NCI-H2196 treated with DMSO at 0.1 percent for 48 hours (cell line): ENCODE measurements at regions not wholly inside any gene's neighbourhood (a gene's known extent, or its start where the extent isn't known, plus 50 kb on each side); places are given as distances from the start of the nearest gene placed in this dataset.
"Not testable (repeated sequence)": the region's sequence is repeated elsewhere in the genome, so short reads cannot be mapped to it uniquely, and the experiment has no call there.

Source experiments
- DNase-seq: peaks from one replicate; lab custom pipeline; 2025; ENCODE audit not compliant: unreplicated experiment; lab: John Stamatoyannopoulos, UW

DNA sequence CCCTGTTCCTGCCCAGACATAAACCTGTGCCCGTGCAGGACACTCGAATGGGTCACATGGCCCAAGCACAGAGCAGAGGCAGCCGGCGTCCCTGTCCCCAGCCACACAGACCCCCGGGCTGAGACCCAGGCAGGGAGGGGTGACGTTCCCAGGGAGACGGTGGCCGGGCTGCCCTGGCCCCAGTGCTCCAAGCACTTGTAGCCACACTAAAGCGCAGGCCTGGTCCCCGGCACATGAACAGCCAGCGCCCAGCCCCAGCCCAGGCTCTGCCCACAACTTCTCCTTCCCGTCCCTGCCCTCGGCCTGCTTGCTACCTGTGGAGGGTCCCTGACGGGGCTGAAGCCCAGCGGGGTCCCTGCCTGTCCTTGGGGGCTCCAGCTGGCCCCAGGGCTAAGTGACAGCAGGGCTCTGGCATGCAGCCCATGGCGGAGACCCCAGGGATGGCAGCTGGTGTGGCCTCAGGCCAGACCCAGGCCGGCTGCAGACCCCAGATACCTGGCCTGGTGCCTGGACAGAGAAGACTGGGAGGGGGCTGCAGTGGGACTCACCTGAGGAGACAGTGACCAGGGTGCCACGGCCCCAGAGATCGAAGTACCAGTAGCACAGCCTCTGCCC, 338.4 kb downstream of the TMEM121 start:
- DNase-seq, result no peak

- no peak for DNase-seq
Measured at GRCh38 chr14:105865266-105865903, 339.0 kb downstream of the TMEM121 start.

DNA sequence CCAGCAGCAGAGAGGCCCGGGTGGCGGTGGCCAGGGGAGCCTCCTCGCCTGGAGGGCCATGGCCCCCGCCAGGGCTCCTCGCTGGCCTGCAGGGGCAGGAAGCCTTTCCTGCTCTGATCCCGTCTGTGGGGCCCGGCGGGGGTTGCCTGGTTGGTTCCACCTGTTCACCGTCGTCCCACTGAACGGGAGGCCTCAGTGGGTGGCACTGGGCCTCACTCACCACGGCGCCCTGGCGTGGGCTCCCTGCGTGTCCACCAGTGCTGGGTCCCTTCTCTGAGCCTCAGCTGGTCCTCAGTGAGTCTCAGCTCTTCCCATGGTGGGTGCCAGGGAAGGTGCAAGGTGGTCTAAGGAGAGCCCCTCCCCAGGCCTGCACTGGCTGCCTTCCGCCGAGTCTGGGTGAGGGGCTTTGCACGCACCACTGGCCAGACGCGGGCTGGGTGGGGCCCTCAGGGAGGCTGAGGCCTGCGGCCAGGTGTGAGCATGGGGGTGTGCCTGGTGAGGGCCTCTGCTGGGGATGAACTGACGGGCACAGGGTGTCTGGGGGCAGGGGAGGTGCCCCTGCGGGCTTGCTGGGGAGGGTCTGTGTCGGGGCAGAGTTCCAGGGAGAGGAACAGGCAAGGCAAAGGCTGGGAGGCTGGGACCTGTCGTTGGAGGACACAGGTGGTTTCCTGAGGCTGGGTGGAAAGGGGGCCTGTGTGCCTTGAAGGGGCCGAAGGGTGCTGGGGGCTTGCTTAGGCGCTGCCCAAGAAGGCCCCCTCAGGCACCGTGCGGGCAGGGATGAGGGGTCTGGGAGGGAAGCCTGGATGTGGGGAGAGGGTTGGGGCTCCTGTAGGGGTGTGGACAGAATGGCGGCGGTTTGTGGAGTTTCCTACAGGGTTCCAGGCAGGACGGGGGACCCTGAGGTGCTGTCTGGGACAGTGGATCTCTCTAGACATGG, 339.8 kb downstream of the TMEM121 start:
- DNase-seq, result no peak

- DNase-seq, result no peak
Measured at GRCh38 chr14:105866841-105867321, 340.5 kb downstream of the TMEM121 start.

DNA sequence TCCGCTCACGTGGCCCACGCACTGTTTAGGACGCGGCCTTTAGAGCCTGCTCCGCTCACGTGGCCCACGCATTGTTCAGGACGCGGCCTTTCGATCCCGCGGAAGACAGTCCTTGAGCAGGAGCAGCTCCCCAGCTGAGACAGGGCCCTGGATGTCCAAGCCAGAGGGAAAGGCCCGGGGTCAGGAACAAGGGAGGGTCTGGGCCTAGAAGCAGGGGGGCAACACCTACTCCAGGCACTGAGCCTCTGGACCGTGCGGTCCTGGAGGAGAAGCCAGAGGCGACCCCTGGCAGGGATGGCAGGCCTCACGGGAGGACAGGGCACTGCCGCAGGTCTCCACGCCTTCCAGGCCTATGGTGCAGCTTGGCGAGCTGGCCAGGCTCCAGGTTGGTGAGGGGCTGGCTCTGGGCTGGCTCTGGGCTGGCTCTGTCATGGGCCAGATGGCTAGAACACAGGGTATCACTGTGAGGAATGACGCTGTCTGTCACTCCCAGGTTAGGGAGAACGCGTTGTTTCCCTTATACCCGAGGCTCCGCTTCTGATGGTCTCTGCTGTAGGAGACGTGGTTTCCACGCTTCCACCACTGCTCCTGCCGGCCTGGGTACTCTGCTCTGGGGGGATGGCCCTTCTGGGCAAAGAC, 341.7 kb downstream of the TMEM121 start:
- no peak for DNase-seq

GRCh38 chr14:105871590-105871989, 345.2 kb downstream of the TMEM121 start:
- DNase-seq, result no peak

GRCh38 chr14:105873870-105874512, 347.6 kb downstream of the TMEM121 start:
- DNase-seq, result no peak

DNA sequence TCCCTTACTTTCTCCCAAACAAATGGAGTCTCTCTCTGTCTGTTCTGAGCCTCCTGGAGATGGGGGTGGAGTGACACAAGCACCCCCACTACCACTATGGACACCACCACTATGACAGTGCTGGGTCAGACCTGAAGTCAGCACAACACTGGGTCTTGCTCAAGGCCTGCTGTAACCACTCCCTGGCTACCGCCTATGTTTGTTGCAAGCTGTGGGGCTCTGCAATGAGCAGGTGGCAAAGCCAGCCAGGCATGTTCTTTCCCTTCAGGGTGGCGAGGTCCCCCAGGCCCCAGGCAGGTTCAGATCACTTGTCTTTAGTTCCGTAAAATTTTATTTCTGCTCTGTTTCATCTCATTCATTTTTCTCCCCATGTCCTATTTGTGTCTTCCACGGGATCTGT, 349.8 kb downstream of the TMEM121 start:
- no peak for DNase-seq

GRCh38 chr14:105876829-105877228, 350.4 kb downstream of the TMEM121 start:
- DNase-seq, result no peak

GRCh38 chr14:105877645-105878044, 351.3 kb downstream of the TMEM121 start:
- no peak for DNase-seq

GRCh38 chr14:105878125-105878524, 351.7 kb downstream of the TMEM121 start:
- DNase-seq, result no peak

- DNase-seq, result no peak
Measured at GRCh38 chr14:105878554-105878953, 352.2 kb downstream of the TMEM121 start.

GRCh38 chr14:105879503-105879866, 353.1 kb downstream of the TMEM121 start:
- no peak for DNase-seq

DNA sequence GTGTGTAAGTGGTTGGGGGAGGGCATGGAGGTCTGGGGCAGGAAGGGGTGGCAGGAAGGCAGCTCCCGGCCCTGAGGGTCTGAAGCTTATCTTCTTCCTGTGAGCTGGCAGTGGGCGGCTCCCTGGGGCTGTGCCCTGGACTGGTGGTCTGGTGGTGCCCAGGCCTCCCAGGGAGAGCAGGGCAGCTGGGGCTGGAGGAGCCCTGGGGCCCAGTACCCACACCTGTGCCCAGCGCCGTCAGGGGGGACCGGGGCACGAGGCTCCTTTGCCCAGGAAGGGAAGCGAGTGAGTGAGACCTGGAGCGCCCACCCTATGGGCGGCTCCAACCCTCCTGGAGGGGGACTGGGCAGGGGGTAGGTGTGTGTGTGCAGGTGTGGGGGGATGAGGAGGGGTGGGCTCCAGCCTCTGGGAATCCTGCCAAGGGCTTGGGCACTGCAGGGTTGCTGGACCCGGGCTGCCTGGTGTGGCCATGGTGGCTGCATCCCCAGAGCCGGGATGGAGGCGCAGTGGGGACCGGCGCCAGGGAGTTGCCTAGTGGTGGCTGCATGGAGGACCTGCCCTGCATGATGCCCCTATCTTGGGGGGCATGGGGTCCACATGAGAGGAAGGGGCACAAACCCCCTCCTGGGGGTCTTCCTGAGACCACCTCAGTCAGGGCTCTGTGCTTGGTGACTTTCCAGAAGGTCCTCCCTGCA, 353.6 kb downstream of the TMEM121 start:
- no peak for DNase-seq

DNA sequence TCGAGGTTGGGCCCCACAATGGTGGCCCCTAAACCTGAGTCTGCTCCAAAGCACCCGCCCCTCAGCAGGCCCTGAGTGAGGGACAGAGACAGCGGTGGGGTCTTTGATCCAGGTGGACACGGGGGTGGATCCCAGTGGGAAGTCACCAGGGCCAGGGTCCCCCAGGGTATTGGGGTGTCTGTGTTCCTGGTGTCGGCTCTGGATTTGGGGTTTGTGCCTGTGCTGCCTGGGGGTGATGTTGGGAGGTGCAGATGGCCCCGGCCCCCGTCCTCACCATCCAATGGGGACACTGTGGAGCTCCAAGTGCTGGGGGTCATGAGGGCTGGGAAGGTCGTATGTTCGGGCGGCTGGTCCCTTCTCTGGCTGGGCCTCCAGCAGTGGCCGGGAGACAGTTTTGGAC, 354.2 kb downstream of the TMEM121 start:
- no peak for DNase-seq

- no peak for DNase-seq
Measured at GRCh38 chr14:105881021-105881930, 354.9 kb downstream of the TMEM121 start.

DNA sequence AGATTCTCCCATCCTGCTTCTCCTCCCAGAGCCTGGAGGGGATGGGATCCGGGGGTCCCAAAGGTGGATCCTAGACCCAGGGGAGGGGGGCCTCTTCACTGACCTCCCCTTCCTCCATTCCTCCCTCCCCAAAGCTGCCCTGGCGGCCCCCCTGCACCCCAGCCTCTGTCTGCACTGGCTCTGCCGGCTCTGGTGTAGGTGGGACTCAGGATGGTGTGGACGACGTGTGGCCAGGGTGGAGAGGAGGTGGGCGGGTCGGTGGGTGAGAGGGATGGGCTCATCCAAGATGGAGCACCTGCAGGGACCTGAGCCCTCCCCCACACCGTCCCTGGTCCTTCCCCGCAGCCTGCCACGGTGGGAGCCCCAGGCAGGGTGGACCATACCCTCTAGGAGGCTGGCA, 355.6 kb downstream of the TMEM121 start:
- DNase-seq, result not testable (repeated sequence)

DNA sequence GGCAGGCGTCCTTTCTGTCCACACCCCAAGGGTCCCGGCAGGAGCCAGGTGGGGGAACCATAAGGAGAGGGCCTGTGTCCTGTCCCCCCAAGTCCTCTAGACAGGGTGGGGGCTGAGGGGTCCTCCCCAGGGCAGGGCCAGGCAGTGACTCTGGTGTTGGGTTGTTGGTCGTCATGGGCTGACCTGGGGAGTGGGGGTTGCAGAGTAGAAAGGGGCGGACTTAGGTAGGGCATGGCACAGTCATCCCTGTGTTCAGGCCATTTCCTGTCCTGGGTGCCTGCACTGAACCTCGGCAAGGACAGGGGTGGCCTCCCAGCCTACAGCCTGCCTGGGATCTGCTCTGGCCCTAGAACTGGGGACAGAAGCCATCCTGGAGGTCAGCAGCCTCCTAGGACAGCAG, 356.2 kb downstream of the TMEM121 start:
- DNase-seq, result no peak
